Endothelial cell of umbilical vein (primary cell): ENCODE measurements at regions not wholly inside any gene's neighbourhood (a gene's known extent, or its start where the extent isn't known, plus 50 kb on each side); places are given as distances from the start of the nearest gene placed in this dataset.

ENCODE experiments used
- BruUV-seq: library from RNA; stranded (reverse); fragments of 400-500 nt; replicated peaks from 2 replicates; lab custom pipeline; 2021; lab: Mats Ljungman, UMichigan
- CTCF ChIA-PET: fragments of 300-600, 350-600 bp; sonication (Branson Sonifier 250); formaldehyde crosslinking; loops from one replicate; lab custom pipeline; 2021; ENCODE audit warnings: antibody characterized with exemption, inconsistent platforms; lab: Charles Lee
- POLR2A ChIA-PET: fragments of 300-600, 350-600 bp; sonication (Branson Sonifier 250); formaldehyde crosslinking; loops from one replicate; lab custom pipeline; 2021; ENCODE audit warnings: antibody characterized with exemption, inconsistent platforms; lab: Charles Lee
- DNase-seq: peaks from one replicate; pipeline ENCODE4 v3.0.0-alpha.2; 2011; ENCODE audit warnings: low read depth, low spot score
- FAIRE-seq: peaks from 2 replicates; lab custom pipeline; 2011; peaks lifted over from hg19 to GRCh38; lab: Jason Lieb, UNC
- H2AFZ ChIP-seq: 2 replicates; pipeline ENCODE4 v1.6.0; 2012; ENCODE audit warnings: low read depth, low read length, control low read depth, inconsistent platforms
- H3K27ac ChIP-seq: 2 replicates; pipeline ENCODE4 v1.5.1; 2011; ENCODE audit warnings: low read depth, mild to moderate bottlenecking, control low read depth, low read length, moderate library complexity; ENCODE audit not compliant: insufficient read depth
- H3K27me3 ChIP-seq, 2 experiments: 2 replicates each; pipeline versions ENCODE4 v1.6.0 to v1.6.1; 2011; ENCODE audit warnings: low read length in 2 of 2, mixed read lengths in 1 of 2; ENCODE audit not compliant: control insufficient read depth in 2 of 2, insufficient read depth in 2 of 2
- H3K36me3 ChIP-seq, 2 experiments: 2 replicates in 1 of 2; 3 replicates in 1 of 2; pipeline ENCODE4 v1.5.1; 2011; ENCODE audit warnings: low read length in 2 of 2, mild to moderate bottlenecking in 1 of 2, moderate library complexity in 1 of 2; ENCODE audit not compliant: control insufficient read depth in 2 of 2, insufficient read depth in 2 of 2; ENCODE audit errors: extremely low read depth in 1 of 2
- H3K4me1 ChIP-seq: 3 replicates; pipeline ENCODE4 v1.5.1; 2011; ENCODE audit warnings: mild to moderate bottlenecking, low read length; ENCODE audit not compliant: control insufficient read depth, insufficient read depth; ENCODE audit errors: extremely low read depth
- H3K4me2 ChIP-seq: 2 replicates; pipeline ENCODE4 v1.6.1; 2011; ENCODE audit warnings: low read length, control low read depth, mixed read lengths; ENCODE audit not compliant: insufficient read depth
- H3K4me3 ChIP-seq, 3 experiments: fragments of 200-600 bp in 1 of 3; sonication (generic), shearing (Covaris generic) in 1 of 3; replicated peaks in 1 of 3; 2 replicates each; pipeline ENCODE4 v1.5.1; 2011 to 2016; ENCODE audit warnings: control low read depth in 3 of 3, low read length in 3 of 3, mild to moderate bottlenecking in 2 of 3, inconsistent platforms in 1 of 3, low read depth in 1 of 3, moderate library complexity in 1 of 3; ENCODE audit not compliant: insufficient read depth in 1 of 3
- H3K79me2 ChIP-seq: 2 replicates; pipeline ENCODE4 v1.6.0; 2012; ENCODE audit warnings: low read length, inconsistent platforms; ENCODE audit not compliant: control insufficient read depth, insufficient read depth
- H3K9ac ChIP-seq: replicated peaks from 2 replicates; pipeline ENCODE3; 2011; ENCODE audit warnings: low read length, control low read depth; ENCODE audit not compliant: insufficient read depth; ENCODE audit errors: extremely low read depth
- H3K9me1 ChIP-seq: replicated peaks from 3 replicates; pipeline ENCODE4 v1.6.0; 2011; ENCODE audit warnings: mild to moderate bottlenecking, low read length; ENCODE audit not compliant: control insufficient read depth, insufficient read depth; ENCODE audit errors: extremely low read depth
- H3K9me3 ChIP-seq: replicated peaks from 2 replicates; pipeline ENCODE4 v1.5.1; 2012; ENCODE audit warnings: low read length, inconsistent platforms; ENCODE audit not compliant: control insufficient read depth, insufficient read depth
- H4K20me1 ChIP-seq: replicated peaks from 2 replicates; pipeline ENCODE3; 2011; ENCODE audit warnings: mild to moderate bottlenecking, low read length; ENCODE audit not compliant: control insufficient read depth, insufficient read depth; ENCODE audit errors: extremely low read depth
- CTCF ChIP-seq, 2 donors: IDR thresholded peaks; 1 replicate in 1 of 2; 2 replicates in 1 of 2; pipeline ENCODE4 v1.5.1; 2011; ENCODE audit warnings: low read length in 2 of 2, mild to moderate bottlenecking in 2 of 2, moderate library complexity in 2 of 2, control low read depth in 1 of 2, inconsistent platforms in 1 of 2, low read depth in 1 of 2; ENCODE audit not compliant: insufficient read depth in 1 of 2; ENCODE audit errors: extremely low read depth in 1 of 2
- EZH2 ChIP-seq: IDR thresholded peaks from 2 replicates; pipeline ENCODE4 v1.6.1; 2012; ENCODE audit warnings: borderline replicate concordance, low read depth, mild to moderate bottlenecking, moderate library complexity, low read length, inconsistent platforms; ENCODE audit not compliant: severe bottlenecking
- GATA2 ChIP-seq: IDR thresholded peaks from 2 replicates; pipeline ENCODE4 v1.7.0; 2011; ENCODE audit warnings: low read depth, mild to moderate bottlenecking, moderate library complexity, mixed read lengths, low read length; ENCODE audit not compliant: insufficient read length, insufficient read depth
- JUN ChIP-seq: IDR thresholded peaks from 2 replicates; pipeline ENCODE4 v1.6.1; 2011; ENCODE audit warnings: borderline replicate concordance, low read depth; ENCODE audit not compliant: insufficient read length, insufficient read depth
- MAX ChIP-seq: IDR thresholded peaks from 2 replicates; pipeline ENCODE4 v1.6.1; 2011; ENCODE audit not compliant: insufficient read depth, insufficient read length
- MYC ChIP-seq: IDR thresholded peaks from one replicate; pipeline ENCODE4 v1.6.1; 2011; ENCODE audit warnings: mild to moderate bottlenecking, low read depth, low read length
- POLR2A ChIP-seq: IDR thresholded peaks from 2 replicates; pipeline ENCODE4 v1.6.1; 2012; ENCODE audit warnings: low read depth, mild to moderate bottlenecking, control low read depth, low read length
- POLR2AphosphoS5 ChIP-seq: IDR thresholded peaks from 2 replicates; pipeline ENCODE4 v1.6.1; 2012; ENCODE audit warnings: low read depth, mild to moderate bottlenecking, control low read depth, low read length, moderate library complexity; ENCODE audit not compliant: insufficient read depth
- dilution Hi-C: fragments of 300-500 bp; cut with MboI; formaldehyde crosslinking; loops from one replicate; pipeline ENCODE4 v1.15.0; 2019; ENCODE audit warnings: low sequenced_read_pairs; ENCODE audit not compliant: extremely low pct_ligation_motif_present
- intact Hi-C: fragments of 100-400 bp; cut with micrococcal nuclease; formaldehyde crosslinking; loops from one replicate; pipeline ENCODE4 v1.10.0; 2022

- ChIA-PET CTCF (no interaction called here), POLR2A (no interaction called here)
- DNase-seq, result no peak
- no peak for FAIRE-seq
- Histone ChIP-seq H3K27me3 (no peaks in the 10 kb centered on the region), H3K4me2 (no peak overlapping the region), H3K36me3 (no peaks in the 10 kb centered on the region), H3K9ac (no peak overlapping the region), H3K27ac (no peak overlapping the region), H2AFZ (no peak overlapping the region), H4K20me1 (no peaks in the 10 kb centered on the region), H3K9me1 (no peaks in the 10 kb centered on the region), H3K9me3 (no peaks in the 10 kb centered on the region), H3K4me3 (no peak overlapping the region), H3K79me2 (no peaks in the 10 kb centered on the region), H3K4me1 (no peaks in the 10 kb centered on the region)
- no peak for TF ChIP-seq POLR2A
- no peak for TF ChIP-seq POLR2AphosphoS5
- no peak for TF ChIP-seq JUN
- no peak for TF ChIP-seq EZH2
- no peak for TF ChIP-seq MYC
- no peak for TF ChIP-seq MAX
- TF ChIP-seq CTCF (IDR thresholded peaks at IDR 0.05; ENCODE audit: extremely low read depth in 1 of 2, insufficient read depth in 1 of 2, low read depth in 1 of 2, low read length in 2 of 2), result no peak
- TF ChIP-seq GATA2, result no peak
- BruUV-seq, result no TSS peak
- intact Hi-C loops, result no loop called here
- dilution Hi-C loops, result no loop called here
Observed at GRCh38 chr6:1107578-1107977, 204.3 kb upstream of the FOXQ1 start.
